H9 (cell line): ENCODE measurements at regions not wholly inside any gene's neighbourhood (a gene's known extent, or its start where the extent isn't known, plus 50 kb on each side); places are given as distances from the start of the nearest gene placed in this dataset.

Experiments
- DNase-seq: peaks from one replicate; pipeline ENCODE4 v3.0.0-alpha.2; 2017
- H2AFZ ChIP-seq: one replicate; pipeline ENCODE4 v1.6.1; 2013; ENCODE audit warnings: mild to moderate bottlenecking, low read length, control low read depth, moderate library complexity
- H2AK5ac ChIP-seq: 2 replicates; pipeline ENCODE4 v1.6.1; 2013; ENCODE audit warnings: low read length, control low read depth, mixed read lengths; ENCODE audit not compliant: insufficient read length
- H2BK120ac ChIP-seq: one replicate; pipeline ENCODE4 v1.6.1; 2013; ENCODE audit warnings: low read depth, mild to moderate bottlenecking, low read length, control low read depth, inconsistent platforms; ENCODE audit not compliant: poor library complexity, severe bottlenecking
- H2BK12ac ChIP-seq: 2 replicates; pipeline ENCODE4 v1.6.1; 2013; ENCODE audit warnings: low read length, control low read depth, mixed read lengths, low read depth; ENCODE audit not compliant: insufficient read length
- H2BK15ac ChIP-seq: 2 replicates; pipeline ENCODE4 v1.6.1; 2013; ENCODE audit warnings: low read depth, low read length, control low read depth
- H2BK20ac ChIP-seq: one replicate; pipeline ENCODE4 v1.6.1; 2013; ENCODE audit warnings: low read depth, mild to moderate bottlenecking, low read length, control low read depth, inconsistent platforms; ENCODE audit not compliant: poor library complexity, severe bottlenecking
- H2BK5ac ChIP-seq: 2 replicates; pipeline ENCODE4 v1.6.1; 2013; ENCODE audit warnings: low read length, control low read depth, mixed read lengths; ENCODE audit not compliant: insufficient read length
- H3K14ac ChIP-seq: 2 replicates; pipeline ENCODE4 v1.6.1; 2013; ENCODE audit warnings: low read length, control low read depth; ENCODE audit not compliant: insufficient read depth
- H3K18ac ChIP-seq: 2 replicates; pipeline ENCODE4 v1.6.1; 2013; ENCODE audit warnings: low read depth, mild to moderate bottlenecking, mixed read lengths, low read length, control low read depth; ENCODE audit not compliant: insufficient read length
- H3K23ac ChIP-seq: 2 replicates; pipeline ENCODE4 v1.6.1; 2013; ENCODE audit warnings: low read length, control low read depth, mixed read lengths, low read depth; ENCODE audit not compliant: insufficient read length
- H3K23me2 ChIP-seq: 2 replicates; pipeline ENCODE4 v1.6.1; 2013; ENCODE audit warnings: low read depth, mild to moderate bottlenecking, mixed read lengths, low read length, control low read depth; ENCODE audit not compliant: insufficient read length, poor library complexity, severe bottlenecking
- H3K27ac ChIP-seq: 2 replicates; pipeline ENCODE4 v1.5.1; 2013; ENCODE audit warnings: low read length, control low read depth, mixed read lengths, low read depth; ENCODE audit not compliant: insufficient read length
- H3K27me3 ChIP-seq: 2 replicates; pipeline ENCODE4 v1.6.1; 2013; ENCODE audit warnings: low read length, control low read depth, inconsistent platforms; ENCODE audit not compliant: insufficient read depth
- H3K4ac ChIP-seq: 2 replicates; pipeline ENCODE4 v1.6.1; 2013; ENCODE audit warnings: low read depth, mild to moderate bottlenecking, control low read depth, inconsistent platforms, low read length, moderate library complexity
- H3K4me1 ChIP-seq: 2 replicates; pipeline ENCODE4 v1.6.1; 2013; ENCODE audit warnings: low read length, control low read depth, inconsistent platforms; ENCODE audit not compliant: insufficient read depth
- H3K4me2 ChIP-seq: 2 replicates; pipeline ENCODE4 v1.6.1; 2013; ENCODE audit warnings: low read length, control low read depth, mixed read lengths; ENCODE audit not compliant: insufficient read length, insufficient read depth
- H3K56ac ChIP-seq: 2 replicates; pipeline ENCODE4 v1.6.1; 2013; ENCODE audit warnings: low read depth, mild to moderate bottlenecking, mixed read lengths, low read length, control low read depth; ENCODE audit not compliant: insufficient read length
- H3K79me1 ChIP-seq: 2 replicates; pipeline ENCODE4 v1.6.1; 2013; ENCODE audit warnings: low read depth, mild to moderate bottlenecking, moderate library complexity, low read length, control low read depth, inconsistent platforms; ENCODE audit not compliant: insufficient read depth, poor library complexity, severe bottlenecking
- H3K79me2 ChIP-seq: 2 replicates; pipeline ENCODE4 v1.6.1; 2013; ENCODE audit warnings: low read length, control low read depth, inconsistent platforms; ENCODE audit not compliant: insufficient read depth
- H3K9ac ChIP-seq: 2 replicates; pipeline ENCODE4 v1.6.1; 2013; ENCODE audit warnings: low read length, control low read depth, mixed read lengths; ENCODE audit not compliant: insufficient read length; ENCODE audit errors: extremely low read depth
- H3K9me3 ChIP-seq: one replicate; pipeline ENCODE4 v1.6.1; 2013; ENCODE audit warnings: low read depth, low read length, inconsistent platforms; ENCODE audit not compliant: control insufficient read depth
- H3T11ph ChIP-seq: one replicate; pipeline ENCODE4 v1.6.1; 2013; ENCODE audit warnings: mild to moderate bottlenecking, low read length, control low read depth, inconsistent platforms
- H4K20me1 ChIP-seq: one replicate; pipeline ENCODE4 v1.6.1; 2013; ENCODE audit not compliant: control insufficient read depth, insufficient read length, insufficient read depth
- H4K5ac ChIP-seq: 2 replicates; pipeline ENCODE4 v1.6.1; 2013; ENCODE audit warnings: low read depth, mild to moderate bottlenecking, mixed read lengths, low read length, control low read depth; ENCODE audit not compliant: insufficient read length
- H4K8ac ChIP-seq: replicated peaks from 2 replicates; pipeline ENCODE4 v1.6.1; 2013; ENCODE audit warnings: low read length, control low read depth, mixed read lengths, low read depth; ENCODE audit not compliant: insufficient read length
- H4K91ac ChIP-seq: 2 replicates; pipeline ENCODE4 v1.6.1; 2013; ENCODE audit warnings: low read depth, mild to moderate bottlenecking, moderate library complexity, mixed read lengths, low read length, control low read depth; ENCODE audit not compliant: insufficient read length
- H3K27ac Mint-ChIP-seq, 3 experiments: 2 replicates in 2 of 3; 3 replicates in 1 of 3; pipeline ENCODE4 v1.8.0; 2020 to 2021; ENCODE audit warnings: mixed read lengths in 3 of 3, mild to moderate bottlenecking in 1 of 3, moderate library complexity in 1 of 3
- H3K27me3 Mint-ChIP-seq: 2 replicates; pipeline ENCODE4 v1.8.0; 2021; ENCODE audit warnings: low read depth, mild to moderate bottlenecking, moderate library complexity, mixed read lengths
- H3K36me3 Mint-ChIP-seq, 3 experiments: 2 replicates in 2 of 3; 3 replicates in 1 of 3; pipeline ENCODE4 v1.8.0; 2020 to 2021; ENCODE audit warnings: low read depth in 3 of 3, mixed read lengths in 3 of 3; ENCODE audit not compliant: insufficient read depth in 1 of 3
- H3K4me1 Mint-ChIP-seq, 2 experiments: 2 replicates each; pipeline ENCODE4 v1.8.0; 2020; ENCODE audit warnings: mixed read lengths in 2 of 2
- H3K4me3 Mint-ChIP-seq, 2 experiments: 2 replicates in 1 of 2; 3 replicates in 1 of 2; pipeline ENCODE4 v1.8.0; 2020 to 2021; ENCODE audit warnings: mild to moderate bottlenecking in 2 of 2, mixed read lengths in 2 of 2, moderate library complexity in 1 of 2
- H3K9me3 Mint-ChIP-seq, 2 experiments: 2 replicates in 1 of 2; 3 replicates in 1 of 2; pipeline ENCODE4 v1.8.0; 2020; ENCODE audit warnings: mild to moderate bottlenecking in 2 of 2, mixed read lengths in 2 of 2, moderate library complexity in 1 of 2
- WGBS: extraction: QIAGEN DNeasy Blood & Tissue Kit; methylation state at CpG from one replicate; pipeline ENCODE4 v1.1.7; 2013; ENCODE audit warnings: missing lambda C conversion rate, low lambda C conversion rate, mixed read lengths; ENCODE audit not compliant: insufficient read length; ENCODE audit errors: extremely low coverage; 5-methylcytosine and 5-hydroxymethylcytosine counted together
- TF ChIP-seq, protein P1 (sequence below): fragments of 200-600 bp; sonication (generic); conservative IDR thresholded peaks from 3 replicates; pipeline ENCODE4 v1.8.0; 2021; ENCODE audit warnings: antibody characterized with exemption, mild to moderate bottlenecking

DNA sequence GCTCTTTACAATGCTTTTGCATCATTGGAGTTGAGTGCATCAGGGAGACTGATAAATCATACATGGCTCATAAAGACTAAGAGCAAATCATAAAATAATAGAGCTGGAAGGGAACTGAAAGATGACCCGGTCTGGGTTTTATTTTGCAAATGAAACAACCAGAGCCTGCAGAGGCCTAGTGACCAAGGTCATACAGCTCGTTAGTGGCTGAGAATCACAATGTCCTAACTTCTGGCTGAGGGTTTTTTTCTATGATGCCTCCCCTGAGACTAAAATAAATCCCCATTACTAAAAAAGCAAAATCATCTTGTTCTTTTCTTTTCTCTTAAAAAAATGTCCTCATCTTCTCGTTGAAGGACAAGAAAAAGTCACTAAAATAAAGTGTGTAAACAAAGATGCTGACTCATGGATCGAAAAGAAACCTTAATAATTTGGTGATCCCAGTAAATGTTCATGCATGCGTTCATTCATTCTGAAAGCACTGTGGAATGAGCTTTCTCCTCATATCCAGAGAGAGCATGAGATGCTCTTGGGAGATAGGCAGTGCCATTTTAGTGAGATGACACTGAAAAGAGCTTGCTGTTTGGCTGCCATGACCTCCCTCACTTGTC, 107.8 kb upstream of the PHYHIPL start:
- H3K4me1 Mint-ChIP-seq = peaks cover 13 to 18% of the 10 kb centered on the region in 2 experiments
- Histone ChIP-seq H2BK5ac (no peak overlapping the region), H3K9ac (no peak overlapping the region), H2BK15ac (no peak overlapping the region), H3K79me1 (no peaks in the 10 kb centered on the region), H3K27me3 (no peaks in the 10 kb centered on the region), H3K23ac (no peak overlapping the region), H4K91ac (no peak overlapping the region), H2AFZ (no peak overlapping the region), H3K4me1 (peaks cover 2% of the 10 kb centered on the region; the same call in 1 of the 2 replicates), H3K14ac (no peak overlapping the region), H3K4me2 (no peak overlapping the region), H3K9me3 (no peaks in the 10 kb centered on the region), H2BK120ac (no peak overlapping the region), H3K18ac (no peak overlapping the region), H3K27ac (no peak overlapping the region), H3T11ph (no peak overlapping the region), H3K79me2 (no peaks in the 10 kb centered on the region), H3K56ac (no peak overlapping the region), H3K4ac (no peak overlapping the region), H2AK5ac (no peak overlapping the region), H3K23me2 (no peaks in the 10 kb centered on the region), H2BK20ac (no peak overlapping the region), H2BK12ac (no peak overlapping the region), H4K8ac (no peak overlapping the region), H4K20me1 (no peaks in the 10 kb centered on the region), H4K5ac (no peak overlapping the region)
- H3K27me3 Mint-ChIP-seq = no peaks in the 10 kb centered on the region; the same call in 1 of the 2 replicates
- no CpG with 5 or more reads among the region's 5 CpGs for WGBS
- no peak overlapping the region for H3K27ac Mint-ChIP-seq
- peaks cover 0 to 4% of the 10 kb centered on the region in 2 experiments; a peak in 2 of 5 replicates for H3K9me3 Mint-ChIP-seq
- no peak overlapping the region for H3K4me3 Mint-ChIP-seq
- no peaks in the 10 kb centered on the region; a peak in 1 of 7 replicates for H3K36me3 Mint-ChIP-seq
- no peak for DNase-seq
- TF ChIP-seq, protein P1, sequence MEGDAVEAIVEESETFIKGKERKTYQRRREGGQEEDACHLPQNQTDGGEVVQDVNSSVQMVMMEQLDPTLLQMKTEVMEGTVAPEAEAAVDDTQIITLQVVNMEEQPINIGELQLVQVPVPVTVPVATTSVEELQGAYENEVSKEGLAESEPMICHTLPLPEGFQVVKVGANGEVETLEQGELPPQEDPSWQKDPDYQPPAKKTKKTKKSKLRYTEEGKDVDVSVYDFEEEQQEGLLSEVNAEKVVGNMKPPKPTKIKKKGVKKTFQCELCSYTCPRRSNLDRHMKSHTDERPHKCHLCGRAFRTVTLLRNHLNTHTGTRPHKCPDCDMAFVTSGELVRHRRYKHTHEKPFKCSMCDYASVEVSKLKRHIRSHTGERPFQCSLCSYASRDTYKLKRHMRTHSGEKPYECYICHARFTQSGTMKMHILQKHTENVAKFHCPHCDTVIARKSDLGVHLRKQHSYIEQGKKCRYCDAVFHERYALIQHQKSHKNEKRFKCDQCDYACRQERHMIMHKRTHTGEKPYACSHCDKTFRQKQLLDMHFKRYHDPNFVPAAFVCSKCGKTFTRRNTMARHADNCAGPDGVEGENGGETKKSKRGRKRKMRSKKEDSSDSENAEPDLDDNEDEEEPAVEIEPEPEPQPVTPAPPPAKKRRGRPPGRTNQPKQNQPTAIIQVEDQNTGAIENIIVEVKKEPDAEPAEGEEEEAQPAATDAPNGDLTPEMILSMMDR = no peak
